ENCODE measurements at regions not wholly inside any gene's neighbourhood (a gene's known extent, or its start where the extent isn't known, plus 50 kb on each side); places are given as distances from the start of the nearest gene placed in this dataset.

GRCh38 chr3:139099968-139100817 is 55.5 kb upstream of the PRR23C start:
- TF ChIP-seq TARDBP (IDR thresholded peaks at IDR 0.05) = no peak
- TF ChIP-seq, protein P1, sequence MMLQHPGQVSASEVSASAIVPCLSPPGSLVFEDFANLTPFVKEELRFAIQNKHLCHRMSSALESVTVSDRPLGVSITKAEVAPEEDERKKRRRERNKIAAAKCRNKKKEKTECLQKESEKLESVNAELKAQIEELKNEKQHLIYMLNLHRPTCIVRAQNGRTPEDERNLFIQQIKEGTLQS (IDR thresholded peaks at IDR 0.05) = no peak
- TF ChIP-seq, protein P1 (CRISPR knock-in tag; conservative IDR thresholded peaks at IDR 0.05) = no peak
- TF ChIP-seq ZNF311 (CRISPR knock-in tag; IDR thresholded peaks at IDR 0.05) = no peak
- TF ChIP-seq, protein P2, sequence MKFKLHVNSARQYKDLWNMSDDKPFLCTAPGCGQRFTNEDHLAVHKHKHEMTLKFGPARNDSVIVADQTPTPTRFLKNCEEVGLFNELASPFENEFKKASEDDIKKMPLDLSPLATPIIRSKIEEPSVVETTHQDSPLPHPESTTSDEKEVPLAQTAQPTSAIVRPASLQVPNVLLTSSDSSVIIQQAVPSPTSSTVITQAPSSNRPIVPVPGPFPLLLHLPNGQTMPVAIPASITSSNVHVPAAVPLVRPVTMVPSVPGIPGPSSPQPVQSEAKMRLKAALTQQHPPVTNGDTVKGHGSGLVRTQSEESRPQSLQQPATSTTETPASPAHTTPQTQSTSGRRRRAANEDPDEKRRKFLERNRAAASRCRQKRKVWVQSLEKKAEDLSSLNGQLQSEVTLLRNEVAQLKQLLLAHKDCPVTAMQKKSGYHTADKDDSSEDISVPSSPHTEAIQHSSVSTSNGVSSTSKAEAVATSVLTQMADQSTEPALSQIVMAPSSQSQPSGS (CRISPR knock-in tag; IDR thresholded peaks at IDR 0.05) = no peak
